Posterior cingulate gyrus (tissue), 11 donors: ENCODE measurements at regions not wholly inside any gene's neighbourhood (a gene's known extent, or its start where the extent isn't known, plus 50 kb on each side); places are given as distances from the start of the nearest gene placed in this dataset.
"Not testable (repeated sequence)": the region's sequence is repeated elsewhere in the genome, so short reads cannot be mapped to it uniquely, and the experiment has no call there.

Experiments used
- DNase-seq, 10 donors: peaks; one replicate each; pipeline versions ENCODE4 v3.0.0 to v3.0.0-alpha.2; 2020 to 2021; ENCODE audit warnings: mixed read lengths in 3 of 10
- intact Hi-C: fragments of 100-400 bp; cut with DNase I; formaldehyde crosslinking; loops from one replicate; pipeline ENCODE4 v1.15.1; 2023

GRCh38 chr3:147471741-147472140 is 62.6 kb downstream of the ZIC1 start:
- DNase-seq, result no peak
- intact Hi-C loops, result no loop called here

DNA sequence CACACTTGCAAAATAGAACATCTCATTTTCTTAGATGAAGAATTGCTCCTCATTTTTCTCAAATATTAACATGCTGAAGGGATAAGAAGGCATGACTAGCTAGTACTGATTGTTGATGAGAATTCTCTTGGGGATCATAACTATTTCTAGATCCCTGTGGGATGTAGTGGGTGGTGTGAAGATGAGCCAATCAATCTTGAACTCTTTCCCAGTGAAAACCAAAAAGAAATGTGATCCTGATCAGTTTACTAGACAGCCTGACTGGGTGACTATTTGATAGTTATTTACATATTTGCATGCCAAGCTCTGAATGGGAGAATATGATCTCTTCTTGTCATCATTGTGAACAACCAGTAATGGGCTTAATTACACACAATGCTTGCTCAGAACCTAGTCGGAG is 63.7 kb downstream of the ZIC1 start:
- intact Hi-C loops, result no loop called here
- no peak for DNase-seq

- intact Hi-C loops, result no loop called here
- DNase-seq, result no peak
These were observed 74.0 kb downstream of the ZIC1 start for GRCh38 chr3:147483145-147483544.

DNA sequence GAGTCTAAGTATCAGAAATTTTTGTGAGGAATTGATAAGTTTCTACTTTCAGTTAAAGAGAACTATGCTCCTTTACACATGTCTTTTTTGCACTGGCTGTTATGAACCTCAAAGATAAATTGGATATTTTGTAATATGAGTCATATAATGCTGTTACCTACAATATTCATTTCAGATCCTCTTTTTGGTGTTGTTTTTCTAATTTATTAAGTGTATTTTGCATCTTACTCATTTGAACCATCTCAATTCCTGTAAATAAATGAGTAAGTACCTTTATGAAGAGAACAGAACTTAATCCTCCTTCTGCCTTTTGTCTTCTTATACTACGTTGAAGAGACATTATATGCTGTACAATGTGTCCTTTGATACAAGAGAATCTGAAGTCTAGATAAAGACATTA is 74.4 kb downstream of the ZIC1 start:
- DNase-seq, result no peak
- intact Hi-C loops, result no loop called here

GRCh38 chr3:147493065-147493464 is 83.9 kb downstream of the ZIC1 start:
- no peak for DNase-seq
- intact Hi-C loops, result no loop called here

DNA sequence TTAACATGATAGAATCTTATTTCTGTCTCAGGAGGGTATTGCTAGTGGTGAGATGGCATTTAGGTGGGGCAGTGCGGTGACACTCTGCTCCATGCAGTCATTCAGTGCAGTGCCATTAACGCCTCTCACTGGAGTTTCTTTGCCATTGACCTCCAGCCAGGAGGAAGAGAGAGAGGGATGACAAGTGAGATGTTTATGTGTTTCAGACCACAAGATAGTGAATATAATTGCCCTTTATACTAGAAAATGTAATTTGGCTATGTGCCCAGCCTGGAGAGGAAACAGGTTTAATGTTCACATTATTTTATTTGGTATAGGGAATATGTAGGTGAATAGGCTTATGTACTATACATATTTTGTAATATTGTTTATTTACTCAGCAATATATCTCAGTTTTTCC is 84.5 kb downstream of the ZIC1 start:
- no peak for DNase-seq
- intact Hi-C loops, result no loop called here

DNA sequence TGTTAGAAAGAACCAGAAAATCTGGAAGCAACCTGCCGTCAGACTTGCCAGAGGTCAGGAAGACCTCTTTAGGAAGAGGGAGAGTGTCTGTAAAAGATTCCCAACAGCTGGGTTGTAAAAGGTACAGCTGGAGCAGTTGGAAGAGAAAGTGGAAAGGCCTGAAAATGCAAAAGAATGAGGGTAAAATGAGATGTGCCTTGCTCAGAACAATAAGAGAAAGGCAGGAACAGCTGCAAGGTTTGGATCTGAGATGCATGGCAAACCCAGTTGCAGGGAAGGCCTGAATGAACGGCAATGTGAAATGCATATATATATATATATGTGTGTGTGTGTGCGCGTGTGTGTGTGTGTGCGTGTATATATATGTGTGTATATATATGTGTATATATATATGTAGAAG is 88.1 kb downstream of the ZIC1 start:
- intact Hi-C loops, result no loop called here
- DNase-seq, result no peak

- DNase-seq, result no peak
- intact Hi-C loops, result no loop called here
These were observed 98.6 kb downstream of the ZIC1 start for GRCh38 chr3:147507638-147508286.

GRCh38 chr3:147509448-147509847 is 100.3 kb downstream of the ZIC1 start:
- DNase-seq, result no peak
- intact Hi-C loops, result no loop called here

- DNase-seq, result no peak
These were observed 104.6 kb downstream of the ZIC1 start for GRCh38 chr3:147513785-147514184.

DNA sequence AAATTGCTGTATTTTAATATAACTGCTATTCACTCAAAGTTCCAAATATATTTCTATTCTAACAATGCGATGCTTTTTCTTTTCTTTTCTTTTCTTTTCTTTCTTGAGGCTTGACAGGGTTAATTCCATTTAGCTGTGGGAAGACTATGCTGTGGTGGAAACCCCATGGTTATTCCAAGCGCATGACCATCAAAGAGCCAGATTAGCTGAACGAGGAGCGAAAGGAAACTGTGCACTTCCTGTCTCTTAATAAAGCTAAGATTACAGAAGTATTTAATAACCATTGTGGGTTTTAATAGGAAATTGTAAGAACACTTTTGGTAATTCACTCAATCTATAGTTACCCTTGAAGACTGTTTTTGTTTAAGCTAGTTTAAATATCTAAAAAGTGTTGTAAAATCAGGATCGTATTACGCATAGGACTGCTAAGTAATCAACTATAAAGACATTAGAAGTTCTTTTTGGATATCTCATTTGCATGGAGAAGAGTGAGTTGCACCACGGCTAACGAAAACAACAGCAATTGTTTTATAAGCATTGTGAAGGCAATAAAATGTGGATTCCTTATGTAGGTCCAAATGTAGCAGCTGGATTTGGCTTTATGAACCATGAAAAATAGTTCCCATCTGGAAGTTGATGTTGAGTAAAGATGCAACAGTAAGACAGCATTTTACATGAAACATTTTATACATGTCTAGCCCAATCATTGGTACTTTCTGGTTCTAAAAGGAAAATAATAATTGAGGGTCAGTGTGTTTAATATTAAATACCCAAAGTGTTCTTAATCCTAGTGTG is 105.4 kb downstream of the ZIC1 start:
- DNase-seq, result no peak
- intact Hi-C loops, result no loop called here

More at GRCh38 chr3:147513785-147514184, 104.6 kb downstream of the ZIC1 start:
- intact Hi-C loops, result no loop called here

- intact Hi-C loops, result no loop called here
- DNase-seq, result no peak
These were observed 109.3 kb downstream of the ZIC1 start for GRCh38 chr3:147518465-147518864.

GRCh38 chr3:147521646-147522045 is 112.5 kb downstream of the ZIC1 start:
- intact Hi-C loops, result no loop called here
- no peak for DNase-seq

- DNase-seq, intact Hi-C loops: not testable (repeated sequence)
These were observed 113.6 kb downstream of the ZIC1 start for GRCh38 chr3:147522780-147523179.

DNA sequence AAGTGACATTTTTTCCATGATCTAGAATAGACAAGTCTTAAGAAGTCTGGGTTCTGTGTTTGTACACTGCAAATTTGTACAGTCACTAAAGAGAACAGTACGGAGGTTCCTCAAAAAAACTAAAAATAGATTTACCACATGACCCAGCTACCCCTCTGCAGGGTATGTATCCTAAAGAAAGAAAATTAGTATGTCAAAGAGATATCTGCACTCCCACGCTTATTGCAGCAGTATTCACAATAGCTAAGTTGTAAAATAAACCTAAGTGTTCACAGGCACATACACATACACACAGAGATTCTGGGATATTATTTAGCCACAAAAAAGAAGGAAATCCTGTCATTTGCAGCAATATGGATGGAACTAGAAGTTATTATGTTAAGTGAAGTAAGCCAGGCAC is 120.4 kb downstream of the ZIC1 start:
- intact Hi-C loops, result no loop called here
- no peak for DNase-seq

DNA sequence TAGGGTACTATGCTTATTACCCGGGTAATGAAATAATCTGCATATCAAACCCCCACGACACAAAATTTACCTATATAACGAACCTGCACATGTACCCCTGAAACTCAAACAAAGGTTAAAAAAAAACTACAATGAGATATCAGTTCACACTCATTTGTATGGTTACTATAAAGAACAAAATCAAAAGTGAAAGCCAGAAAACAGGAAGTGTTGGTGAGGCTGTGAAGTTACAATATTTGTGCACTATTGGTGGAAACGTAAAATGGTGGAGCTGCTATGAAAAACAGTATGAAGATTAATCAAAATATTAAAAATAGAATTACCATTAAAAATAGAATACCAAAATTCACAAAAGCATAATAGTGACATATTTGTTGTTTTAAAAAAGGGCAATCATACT is 128.9 kb downstream of the ZIC1 start:
- DNase-seq, result no peak
- intact Hi-C loops, result no loop called here

DNA sequence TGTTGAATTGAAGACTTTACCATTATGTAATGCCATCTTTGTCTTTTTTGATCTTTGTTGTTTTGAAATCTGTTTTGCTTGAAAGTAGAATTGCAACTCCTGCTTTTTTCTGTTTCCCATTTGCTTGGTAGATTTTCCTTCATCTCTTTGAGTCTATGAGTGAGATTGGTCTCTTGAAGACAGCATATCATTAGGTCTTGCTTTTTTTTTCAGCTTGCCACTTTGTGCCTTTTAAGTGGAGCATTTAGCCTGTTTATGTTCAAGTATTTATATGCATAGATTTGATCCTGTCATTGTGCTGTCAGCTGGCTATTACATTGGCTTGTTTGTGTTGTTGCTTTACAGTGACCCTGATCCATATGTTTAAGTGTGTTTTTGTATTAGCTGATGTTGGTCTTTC is 131.8 kb downstream of the ZIC1 start:
- intact Hi-C loops, result no loop called here

GRCh38 chr3:147544290-147544689 is 135.1 kb downstream of the ZIC1 start:
- intact Hi-C loops, result no loop called here
- DNase-seq, result no peak

More for the DNA sequence above, 131.8 kb downstream of the ZIC1 start:
- DNase-seq, result no peak

GRCh38 chr3:147551491-147551890 is 142.3 kb downstream of the ZIC1 start:
- intact Hi-C loops, result no loop called here
- no peak for DNase-seq

GRCh38 chr3:147554332-147554731 is 145.2 kb downstream of the ZIC1 start:
- intact Hi-C loops, result no loop called here
- no peak for DNase-seq

DNA sequence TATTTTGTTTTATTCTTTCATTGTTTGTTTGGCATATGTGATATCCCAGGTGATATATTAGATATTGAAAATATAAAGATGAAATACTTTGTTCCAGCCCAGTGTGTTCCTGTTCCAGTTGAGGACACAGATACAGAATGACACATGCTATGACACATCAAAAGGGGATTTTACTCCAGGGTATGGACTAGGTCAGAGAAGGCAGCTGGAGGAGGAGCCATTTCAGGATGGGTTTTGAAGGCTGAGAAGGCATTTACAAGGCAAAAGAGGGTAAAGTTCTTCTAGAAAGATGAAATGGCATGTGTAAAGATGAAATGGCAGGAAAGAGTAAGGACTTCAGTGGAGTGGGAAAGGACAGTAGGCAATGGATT is 163.8 kb downstream of the ZIC1 start:
- no peak for DNase-seq

GRCh38 chr3:147574621-147575020 is 165.5 kb downstream of the ZIC1 start:
- no peak for DNase-seq
- intact Hi-C loops, result no loop called here

More for the DNA sequence above, 163.8 kb downstream of the ZIC1 start:
- intact Hi-C loops, result no loop called here
